Coronary artery (tissue), 2 donors: ENCODE measurements at regions not wholly inside any gene's neighbourhood (a gene's known extent, or its start where the extent isn't known, plus 50 kb on each side); places are given as distances from the start of the nearest gene placed in this dataset.
"Not testable (repeated sequence)": the region's sequence is repeated elsewhere in the genome, so short reads cannot be mapped to it uniquely, and the experiment has no call there.

Source experiments
- DNase-seq: peaks from one replicate; pipeline ENCODE4 v3.0.0-alpha.2; 2017; ENCODE audit warnings: low spot score
- H3K27ac ChIP-seq, 2 donors: fragments of 200-600 bp; sonication (generic); one replicate each; pipeline ENCODE4 v1.5.1; 2016 to 2019
- H3K4me3 ChIP-seq: fragments of 200-600 bp; sonication (generic); 2 replicates; pipeline ENCODE4 v1.5.1; 2016; ENCODE audit warnings: mild to moderate bottlenecking, moderate library complexity
- TF ChIP-seq, protein P1 (sequence below): fragments of 200-600 bp; sonication (generic); IDR thresholded peaks from one replicate; pipeline ENCODE4 v1.5.1; 2019; ENCODE audit warnings: antibody characterized with exemption

DNA sequence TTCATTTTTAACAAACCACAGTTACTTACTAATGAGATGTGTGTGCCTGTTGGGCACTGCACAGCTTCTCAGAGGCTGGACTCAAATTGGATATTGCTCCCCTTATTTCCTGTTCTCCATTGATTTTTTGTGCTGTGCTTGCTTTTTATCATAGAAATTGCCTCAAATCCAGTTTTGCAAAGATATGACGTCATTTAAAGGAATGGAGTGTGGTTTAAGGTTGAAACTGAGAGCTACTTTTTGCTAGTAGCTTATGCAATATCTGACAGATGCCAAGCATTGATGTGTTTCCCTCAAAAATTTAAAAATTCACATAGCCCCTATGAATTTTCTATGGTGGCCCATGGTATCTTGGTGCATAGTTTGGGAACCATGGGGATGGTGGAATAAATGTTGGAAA lies 67.7 kb upstream of the ROPN1 start:
- DNase-seq: no peak
- TF ChIP-seq, protein P1, sequence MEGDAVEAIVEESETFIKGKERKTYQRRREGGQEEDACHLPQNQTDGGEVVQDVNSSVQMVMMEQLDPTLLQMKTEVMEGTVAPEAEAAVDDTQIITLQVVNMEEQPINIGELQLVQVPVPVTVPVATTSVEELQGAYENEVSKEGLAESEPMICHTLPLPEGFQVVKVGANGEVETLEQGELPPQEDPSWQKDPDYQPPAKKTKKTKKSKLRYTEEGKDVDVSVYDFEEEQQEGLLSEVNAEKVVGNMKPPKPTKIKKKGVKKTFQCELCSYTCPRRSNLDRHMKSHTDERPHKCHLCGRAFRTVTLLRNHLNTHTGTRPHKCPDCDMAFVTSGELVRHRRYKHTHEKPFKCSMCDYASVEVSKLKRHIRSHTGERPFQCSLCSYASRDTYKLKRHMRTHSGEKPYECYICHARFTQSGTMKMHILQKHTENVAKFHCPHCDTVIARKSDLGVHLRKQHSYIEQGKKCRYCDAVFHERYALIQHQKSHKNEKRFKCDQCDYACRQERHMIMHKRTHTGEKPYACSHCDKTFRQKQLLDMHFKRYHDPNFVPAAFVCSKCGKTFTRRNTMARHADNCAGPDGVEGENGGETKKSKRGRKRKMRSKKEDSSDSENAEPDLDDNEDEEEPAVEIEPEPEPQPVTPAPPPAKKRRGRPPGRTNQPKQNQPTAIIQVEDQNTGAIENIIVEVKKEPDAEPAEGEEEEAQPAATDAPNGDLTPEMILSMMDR: no peak
- Histone ChIP-seq H3K4me3 (no peak overlapping the region), H3K27ac (no peak overlapping the region)

DNA sequence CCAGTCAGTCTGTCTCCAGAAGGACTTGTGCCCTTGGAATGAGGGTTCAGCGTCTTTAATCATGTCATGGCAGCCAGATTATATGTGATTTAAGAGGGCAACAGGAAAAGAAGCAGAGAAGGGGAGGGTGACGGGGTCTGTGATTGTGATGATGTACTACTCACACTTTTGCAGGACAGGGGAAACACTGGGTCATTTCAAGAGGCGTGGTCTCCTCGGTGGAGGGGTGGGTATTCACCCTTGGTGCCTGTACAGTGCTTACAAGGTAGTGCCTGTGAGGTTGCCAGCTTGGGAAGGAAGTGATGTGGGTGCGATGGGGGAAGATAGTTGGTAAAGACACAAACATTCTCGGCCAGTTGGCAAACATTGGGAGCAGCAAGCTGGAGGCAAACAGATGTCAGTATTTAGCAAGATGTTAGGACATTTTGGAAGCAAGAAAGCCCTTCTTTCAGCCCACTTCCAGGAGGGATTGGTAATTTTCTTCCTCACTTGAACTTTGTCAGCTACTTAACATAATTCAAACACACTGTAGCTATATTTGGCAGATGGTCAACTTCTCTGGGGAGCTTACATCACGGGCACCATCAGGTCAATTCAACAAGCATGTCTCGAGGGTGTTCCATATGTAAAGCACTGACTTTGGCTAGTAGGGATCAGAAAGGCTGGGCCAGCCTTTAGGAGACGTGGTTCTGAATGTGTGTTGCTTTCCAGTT lies 71.4 kb upstream of the ROPN1 start:
- peak overlapping the region; percentile 22 to 47 for H3K27ac ChIP-seq
- TF ChIP-seq, protein P1: no peak
- DNase-seq: no peak
- H3K4me3 ChIP-seq: no peak overlapping the region

DNA sequence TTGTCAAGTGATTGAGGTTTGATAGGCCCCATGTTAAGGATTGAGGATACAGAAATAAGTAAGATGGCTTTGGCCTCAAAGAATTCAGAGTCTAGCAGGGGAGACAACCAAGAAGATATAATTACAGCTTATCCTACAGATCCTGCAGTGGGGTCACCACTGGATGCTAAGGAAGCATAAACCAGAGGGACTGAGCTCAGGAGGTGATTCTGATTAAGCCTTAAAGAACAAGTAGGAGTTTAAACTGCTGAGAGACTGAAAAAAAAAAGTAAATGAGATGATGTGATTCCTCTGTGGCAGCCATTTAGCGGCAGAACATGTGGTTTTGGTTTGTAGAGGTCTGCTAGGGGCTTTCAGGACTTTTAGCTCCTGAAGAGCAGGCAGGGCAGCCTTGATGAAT lies 72.1 kb upstream of the ROPN1 start:
- DNase-seq: no peak
- peak overlapping the region in 1 of 2 donors; percentile 22 for H3K27ac ChIP-seq
- TF ChIP-seq, protein P1: no peak
- H3K4me3 ChIP-seq: no peak overlapping the region

DNA sequence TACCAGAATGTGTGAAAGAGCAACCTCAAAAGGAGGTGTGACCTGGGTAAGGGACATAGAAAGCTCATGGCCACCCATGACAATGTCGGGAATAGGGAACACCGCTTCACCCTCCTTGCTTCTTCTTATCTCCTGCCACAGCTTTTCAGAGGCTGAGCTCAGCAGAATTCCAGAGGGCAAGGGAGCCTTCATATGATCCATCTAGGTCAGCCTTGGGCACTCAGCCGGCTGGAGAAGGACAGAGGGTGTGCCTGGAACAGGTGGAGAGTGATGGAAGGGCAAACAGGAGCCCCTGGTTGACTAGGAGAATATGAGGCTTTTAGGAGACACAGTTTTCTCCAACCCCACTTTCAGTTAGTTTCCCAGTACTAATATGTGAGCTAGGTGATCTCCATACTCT lies 74.6 kb upstream of the ROPN1 start:
- H3K27ac ChIP-seq, DNase-seq, H3K4me3 ChIP-seq: not testable (repeated sequence)

DNA sequence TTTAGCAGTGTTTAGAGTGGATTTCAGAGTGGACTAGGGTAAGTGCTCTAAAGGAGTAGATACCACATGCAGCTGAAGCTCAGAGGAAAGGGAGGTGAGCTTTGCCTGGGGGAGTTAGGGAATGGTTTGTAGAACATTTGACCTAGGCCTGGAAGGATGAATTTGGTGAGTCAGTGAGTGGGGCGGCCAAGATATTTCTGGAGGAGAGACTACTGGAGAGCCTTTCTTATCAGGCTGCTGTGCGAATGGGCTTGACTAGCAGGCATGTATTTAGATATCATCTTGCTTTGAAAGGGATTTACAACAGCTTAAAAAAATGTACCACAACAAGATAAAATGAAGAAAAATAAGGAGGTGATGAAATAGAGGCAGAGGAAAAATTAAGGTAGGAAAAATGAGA lies 77.8 kb upstream of the ROPN1 start:
- peak overlapping the region; percentile 5 to 65 for H3K27ac ChIP-seq
- H3K4me3 ChIP-seq, DNase-seq: not testable (repeated sequence)

DNA sequence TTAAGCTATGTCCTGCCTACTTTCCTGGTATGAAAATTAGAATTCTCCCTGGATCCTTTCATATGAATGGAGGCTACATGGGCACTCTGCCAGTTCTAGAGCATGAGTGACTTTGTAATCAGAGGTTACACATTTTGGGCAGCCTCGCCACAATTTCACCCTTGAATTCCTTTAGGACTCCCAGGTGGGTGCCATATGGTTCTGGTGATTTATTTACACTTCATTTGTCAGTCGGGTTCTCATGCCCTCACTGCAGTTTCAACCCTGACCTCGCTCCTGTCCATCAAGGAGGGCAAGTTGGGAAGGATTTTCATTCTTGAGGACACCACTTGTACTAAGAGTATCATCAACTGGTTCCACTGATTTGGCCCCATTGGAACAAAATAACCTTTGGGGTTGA lies 83.2 kb upstream of the ROPN1 start:
- DNase-seq, H3K27ac ChIP-seq, H3K4me3 ChIP-seq: not testable (repeated sequence)

DNA sequence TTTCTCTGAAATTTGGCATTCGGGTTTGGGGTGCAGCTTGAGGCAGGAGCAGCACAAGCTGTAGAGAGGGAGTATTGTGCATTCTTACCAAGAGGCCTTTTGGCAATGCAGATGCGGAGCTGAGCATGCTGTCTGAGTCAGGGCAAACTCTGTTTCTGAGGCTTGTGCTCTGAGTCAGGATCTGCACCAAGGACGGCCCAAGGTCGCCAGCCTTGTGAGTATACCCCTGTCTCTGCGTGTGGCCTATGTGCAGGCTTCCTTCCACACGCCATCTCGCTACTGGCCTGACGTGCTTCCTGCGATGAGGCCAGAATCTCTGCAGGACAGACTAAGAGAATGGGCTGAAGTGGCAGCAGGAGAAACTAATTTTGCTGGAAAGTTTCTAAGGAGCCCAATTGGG lies 83.8 kb upstream of the ROPN1 start:
- peak overlapping the region; percentile 23 to 59 for H3K27ac ChIP-seq
- DNase-seq: no peak
- TF ChIP-seq, protein P1: no peak

DNA sequence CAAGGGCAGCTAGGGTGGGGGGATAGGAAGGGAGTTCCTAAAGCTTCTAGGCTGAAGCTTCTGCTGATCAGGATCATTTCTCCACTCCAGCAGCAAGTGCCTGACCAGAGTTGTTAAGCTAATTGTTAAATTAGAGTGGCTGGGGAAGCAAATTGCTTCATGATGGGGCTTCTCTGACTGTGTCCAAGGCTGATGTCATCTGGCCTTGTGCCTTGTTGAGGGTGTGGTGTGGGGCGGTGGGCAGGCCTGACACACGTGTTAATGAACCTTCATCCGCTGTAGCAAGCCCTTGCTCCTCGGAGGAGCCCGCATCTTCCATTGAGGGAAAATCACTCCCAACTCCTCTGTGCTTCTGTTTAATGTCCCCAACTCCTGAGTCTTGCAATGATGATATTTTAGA lies 84.3 kb upstream of the ROPN1 start:
- DNase-seq: no peak
- H3K4me3 ChIP-seq: no peak overlapping the region
- TF ChIP-seq, protein P1: no peak
- peak overlapping the region; percentile 23 to 59 for H3K27ac ChIP-seq

More for the DNA sequence above, 83.8 kb upstream of the ROPN1 start:
- no peak overlapping the region for H3K4me3 ChIP-seq
